Right cardiac atrium (tissue), 5 donors: ENCODE measurements at regions not wholly inside any gene's neighbourhood (a gene's known extent, or its start where the extent isn't known, plus 50 kb on each side); places are given as distances from the start of the nearest gene placed in this dataset.
"Not testable (repeated sequence)": the region's sequence is repeated elsewhere in the genome, so short reads cannot be mapped to it uniquely, and the experiment has no call there.

Experiments
- ATAC-seq, 2 donors: fragments of 200-7000 bp; cut with Tn5 transposase; one replicate each; pipeline versions ENCODE4 v1.8.0 to v1.9.1; 2020; ENCODE audit warnings: moderate library complexity in 2 of 2, mild to moderate bottlenecking in 1 of 2
- DNase-seq, 3 donors: peaks; one replicate each; pipeline ENCODE4 v3.0.0-alpha.2; 2020
- H3K27ac ChIP-seq: one replicate; pipeline ENCODE4 v1.5.1; 2013; ENCODE audit warnings: mild to moderate bottlenecking, low read length, control low read depth, moderate library complexity
- H3K27me3 ChIP-seq: one replicate; pipeline ENCODE4 v1.6.1; 2013; ENCODE audit not compliant: control insufficient read depth, insufficient read depth
- H3K4me1 ChIP-seq: one replicate; pipeline ENCODE4 v1.6.1; 2013; ENCODE audit warnings: low read length; ENCODE audit not compliant: control insufficient read depth, insufficient read depth
- H3K4me3 ChIP-seq: one replicate; pipeline ENCODE4 v1.5.1; 2013; ENCODE audit warnings: low read length, control low read depth
- H3K9me3 ChIP-seq: one replicate; pipeline ENCODE4 v1.6.1; 2013; ENCODE audit warnings: low read length; ENCODE audit not compliant: control insufficient read depth
- WGBS: extraction: QIAGEN DNeasy Blood & Tissue Kit; methylation state at CpG from one replicate; pipeline ENCODE4 v1.1.7; 2013; 5-methylcytosine and 5-hydroxymethylcytosine counted together
- intact Hi-C, 4 donors: fragments of 100-400 bp; cut with DNase I; formaldehyde crosslinking; loops; one replicate each; pipeline versions ENCODE4 v1.11.0 to v1.14.0; 2022 to 2023
- donor health status: healthy with polysubstance abuse.
- donor health status: DM: no; HTN: yes; CAD: no.
- donor health status: DM: no; HTN: no; CAD: no.
- donor health status: DM: no; HTN: yes; CAD: no; lungs with severe emphysema.
- donor health status: DM: yes; HTN: yes; CAD: no.

GRCh38 chrX:126641076-126641475, 88.5 kb upstream of the DCAF12L1 start:
- H3K4me3 ChIP-seq, intact Hi-C loops, H3K9me3 ChIP-seq, ATAC-seq, H3K27ac ChIP-seq, H3K27me3 ChIP-seq, H3K4me1 ChIP-seq: not testable (repeated sequence)
- WGBS: 90% methylated on average over 7 of the region's 26 CpGs
- DNase-seq: peak in 1 of 3 donors; percentile 27

- no peak for DNase-seq
- Histone ChIP-seq H3K9me3 (no peaks in the 10 kb centered on the region), H3K27ac (no peak overlapping the region), H3K4me1 (no peaks in the 10 kb centered on the region), H3K27me3 (no peaks in the 10 kb centered on the region), H3K4me3 (no peak overlapping the region)
- no peak for ATAC-seq
- WGBS: 56% methylated on average over 2 of the region's 2 CpGs
- intact Hi-C loops: no loop called here
These were observed 102.4 kb upstream of the DCAF12L1 start for GRCh38 chrX:126655061-126655460.

GRCh38 chrX:126658447-126658846, 105.8 kb upstream of the DCAF12L1 start:
- ATAC-seq (no peak), DNase-seq (no peak)
- H3K27me3 ChIP-seq: no peaks in the 10 kb centered on the region
- WGBS: 56% methylated on average over 3 of the region's 3 CpGs
- no peaks in the 10 kb centered on the region for H3K4me1 ChIP-seq
- H3K9me3 ChIP-seq: no peaks in the 10 kb centered on the region
- intact Hi-C loops: no loop called here
- no peak overlapping the region for H3K27ac ChIP-seq
- H3K4me3 ChIP-seq: no peak overlapping the region

- Histone ChIP-seq H3K9me3 (no peaks in the 10 kb centered on the region), H3K27me3 (no peaks in the 10 kb centered on the region), H3K27ac (no peak overlapping the region), H3K4me1 (no peaks in the 10 kb centered on the region), H3K4me3 (no peak overlapping the region)
- DNase-seq: peak in 1 of 3 donors; percentile 32
- intact Hi-C loops: no loop called here
- WGBS: 85% methylated on average over 6 of the region's 6 CpGs
- ATAC-seq: no peak
These were observed 117.6 kb upstream of the DCAF12L1 start for GRCh38 chrX:126670258-126670657.

GRCh38 chrX:126673366-126673765, 120.8 kb upstream of the DCAF12L1 start:
- ATAC-seq, H3K4me3 ChIP-seq, H3K9me3 ChIP-seq, DNase-seq, intact Hi-C loops, H3K27me3 ChIP-seq, H3K4me1 ChIP-seq, H3K27ac ChIP-seq: not testable (repeated sequence)
- WGBS: 94% methylated on average over 20 of the region's 22 CpGs

GRCh38 chrX:126673816-126674491, 121.3 kb upstream of the DCAF12L1 start:
- ATAC-seq, H3K27me3 ChIP-seq, H3K4me1 ChIP-seq, intact Hi-C loops, H3K27ac ChIP-seq, H3K4me3 ChIP-seq, H3K9me3 ChIP-seq: not testable (repeated sequence)
- peak in 1 of 3 donors; percentile 48 for DNase-seq
- 94% methylated on average over 45 of the region's 56 CpGs for WGBS

GRCh38 chrX:126695375-126695896, 124.1 kb upstream of the PRR32 start:
- Histone ChIP-seq H3K4me3 (no peak overlapping the region), H3K4me1 (no peaks in the 10 kb centered on the region), H3K27ac (no peak overlapping the region), H3K9me3 (no peaks in the 10 kb centered on the region), H3K27me3 (no peaks in the 10 kb centered on the region)
- WGBS: 45% methylated on average over 2 of the region's 2 CpGs
- intact Hi-C loops: no loop called here
- ATAC-seq (no peak), DNase-seq (no peak)

- DNase-seq (no peak), ATAC-seq (no peak)
- H3K27me3 ChIP-seq: no peaks in the 10 kb centered on the region
- H3K9me3 ChIP-seq: no peaks in the 10 kb centered on the region
- no peak overlapping the region for H3K4me3 ChIP-seq
- WGBS: 34% methylated on average over 2 of the region's 2 CpGs
- H3K4me1 ChIP-seq: no peaks in the 10 kb centered on the region
- intact Hi-C loops: no loop called here
- H3K27ac ChIP-seq: no peak overlapping the region
These were observed 122.4 kb upstream of the PRR32 start for GRCh38 chrX:126697091-126697490.

GRCh38 chrX:126701380-126701779, 118.1 kb upstream of the PRR32 start:
- 41% methylated on average over 2 of the region's 2 CpGs for WGBS
- Histone ChIP-seq H3K4me3 (no peak overlapping the region), H3K4me1 (no peaks in the 10 kb centered on the region), H3K27me3 (no peaks in the 10 kb centered on the region), H3K9me3 (no peaks in the 10 kb centered on the region), H3K27ac (no peak overlapping the region)
- ATAC-seq (no peak), DNase-seq (no peak)
- intact Hi-C loops: no loop called here

GRCh38 chrX:126718440-126718839, 101.1 kb upstream of the PRR32 start:
- H3K27me3 ChIP-seq: no peaks in the 10 kb centered on the region
- no peaks in the 10 kb centered on the region for H3K4me1 ChIP-seq
- H3K9me3 ChIP-seq: no peaks in the 10 kb centered on the region
- intact Hi-C loops: no loop called here
- no peak overlapping the region for H3K27ac ChIP-seq
- DNase-seq (no peak), ATAC-seq (no peak)
- no peak overlapping the region for H3K4me3 ChIP-seq
- 13% methylated on average over 1 of the region's 1 CpG for WGBS

- H3K9me3 ChIP-seq: no peaks in the 10 kb centered on the region
- H3K4me3 ChIP-seq: no peak overlapping the region
- DNase-seq (no peak), ATAC-seq (no peak)
- H3K4me1 ChIP-seq: no peaks in the 10 kb centered on the region
- no peaks in the 10 kb centered on the region for H3K27me3 ChIP-seq
- no peak overlapping the region for H3K27ac ChIP-seq
- 56% methylated on average over 1 of the region's 1 CpG for WGBS
- intact Hi-C loops: no loop called here
These were observed 100.3 kb upstream of the PRR32 start for GRCh38 chrX:126719208-126719607.

GRCh38 chrX:126723881-126724280, 95.6 kb upstream of the PRR32 start:
- H3K27me3 ChIP-seq: no peaks in the 10 kb centered on the region
- intact Hi-C loops: no loop called here
- no peaks in the 10 kb centered on the region for H3K9me3 ChIP-seq
- ATAC-seq (no peak), DNase-seq (no peak)
- H3K4me3 ChIP-seq: no peak overlapping the region
- H3K27ac ChIP-seq: no peak overlapping the region
- H3K4me1 ChIP-seq: no peaks in the 10 kb centered on the region
- WGBS: 84% methylated on average over 15 of the region's 15 CpGs
